22Rv1 (cell line): ENCODE measurements at regions not wholly inside any gene's neighbourhood (a gene's known extent, or its start where the extent isn't known, plus 50 kb on each side); places are given as distances from the start of the nearest gene placed in this dataset.

ENCODE experiments used
- H3K27ac ChIP-seq: fragments of 450-650 bp; 2 replicates; pipeline ENCODE4 v1.5.1; 2017
- CTCF ChIP-seq: fragments of 450-650 bp; IDR thresholded peaks from 2 replicates; pipeline ENCODE4 v1.5.1; 2017; ENCODE audit warnings: mild to moderate bottlenecking
- ZFX ChIP-seq: fragments of 450-650 bp; IDR thresholded peaks from 2 replicates; pipeline ENCODE4 v1.6.1; 2017; ENCODE audit warnings: antibody characterized with exemption, borderline replicate concordance

GRCh38 chr1:218058730-218059129 lies 226.4 kb upstream of the RRP15 start:
- no peak overlapping the region for H3K27ac ChIP-seq
- TF ChIP-seq ZFX (no peak), CTCF (no peak)

GRCh38 chr1:218064426-218064825 lies 220.7 kb upstream of the RRP15 start:
- no peak overlapping the region for H3K27ac ChIP-seq
- TF ChIP-seq ZFX (no peak), CTCF (no peak)

- no peak overlapping the region for H3K27ac ChIP-seq
- TF ChIP-seq ZFX (no peak), CTCF (no peak)
These were observed 218.8 kb upstream of the RRP15 start for GRCh38 chr1:218066332-218066731.

GRCh38 chr1:218068241-218068640 lies 216.9 kb upstream of the RRP15 start:
- no peak overlapping the region for H3K27ac ChIP-seq
- TF ChIP-seq ZFX (no peak), CTCF (no peak)

- TF ChIP-seq ZFX, result no peak
- TF ChIP-seq CTCF, result no peak
- H3K27ac ChIP-seq, result no peak overlapping the region
These were observed 215.9 kb upstream of the RRP15 start for GRCh38 chr1:218069180-218069579.

GRCh38 chr1:218073062-218073461 lies 212.0 kb upstream of the RRP15 start:
- no peak overlapping the region for H3K27ac ChIP-seq

GRCh38 chr1:218078916-218079315 lies 206.2 kb upstream of the RRP15 start:
- no peak for TF ChIP-seq CTCF
- TF ChIP-seq ZFX, result no peak
- no peak overlapping the region for H3K27ac ChIP-seq

More at GRCh38 chr1:218073062-218073461, 212.0 kb upstream of the RRP15 start:
- no peak for TF ChIP-seq CTCF
- TF ChIP-seq ZFX, result no peak
